ENCODE measurements at regions not wholly inside any gene's neighbourhood (a gene's known extent, or its start where the extent isn't known, plus 50 kb on each side); places are given as distances from the start of the nearest gene placed in this dataset.
A peak's percentile ranks its signal among the peaks of the same experiment; 100 is the strongest.

DNA sequence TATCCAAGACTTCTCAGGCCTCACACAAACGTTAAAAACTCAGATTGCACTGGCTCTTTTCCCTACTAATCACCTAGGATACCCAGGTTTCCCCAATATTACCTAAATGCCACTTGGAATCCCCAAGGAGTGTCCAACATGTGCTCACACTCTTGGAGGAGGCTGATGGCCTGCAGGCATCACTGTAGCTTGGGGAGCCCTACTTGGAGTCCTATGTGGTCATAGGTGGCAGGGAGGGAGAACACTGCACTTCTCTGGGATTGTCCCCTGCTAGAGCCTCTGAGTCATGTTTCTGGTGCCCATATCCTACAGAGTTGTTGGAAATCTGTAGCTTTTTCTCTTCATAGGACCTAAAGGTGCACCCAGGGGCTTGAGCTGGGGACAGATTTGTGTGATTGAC, 433.7 kb downstream of the ARHGEF28 start:
- Mint-ChIP-seq H3K27me3 (peaks cover 6% of the 10 kb centered on the region), H3K4me3 (ENCODE audit: low read depth) (no peak overlapping the region), H3K4me1 (ENCODE audit: low read depth) (no peaks in the 10 kb centered on the region), H3K27ac (no peak overlapping the region), H3K9me3 (ENCODE audit: low read depth) (no peaks in the 10 kb centered on the region), H3K36me3 (ENCODE audit: insufficient read depth) (no peaks in the 10 kb centered on the region)
- no peak for DNase-seq (ENCODE audit: low spot score, unreplicated experiment)
- TF ChIP-seq, protein P1, sequence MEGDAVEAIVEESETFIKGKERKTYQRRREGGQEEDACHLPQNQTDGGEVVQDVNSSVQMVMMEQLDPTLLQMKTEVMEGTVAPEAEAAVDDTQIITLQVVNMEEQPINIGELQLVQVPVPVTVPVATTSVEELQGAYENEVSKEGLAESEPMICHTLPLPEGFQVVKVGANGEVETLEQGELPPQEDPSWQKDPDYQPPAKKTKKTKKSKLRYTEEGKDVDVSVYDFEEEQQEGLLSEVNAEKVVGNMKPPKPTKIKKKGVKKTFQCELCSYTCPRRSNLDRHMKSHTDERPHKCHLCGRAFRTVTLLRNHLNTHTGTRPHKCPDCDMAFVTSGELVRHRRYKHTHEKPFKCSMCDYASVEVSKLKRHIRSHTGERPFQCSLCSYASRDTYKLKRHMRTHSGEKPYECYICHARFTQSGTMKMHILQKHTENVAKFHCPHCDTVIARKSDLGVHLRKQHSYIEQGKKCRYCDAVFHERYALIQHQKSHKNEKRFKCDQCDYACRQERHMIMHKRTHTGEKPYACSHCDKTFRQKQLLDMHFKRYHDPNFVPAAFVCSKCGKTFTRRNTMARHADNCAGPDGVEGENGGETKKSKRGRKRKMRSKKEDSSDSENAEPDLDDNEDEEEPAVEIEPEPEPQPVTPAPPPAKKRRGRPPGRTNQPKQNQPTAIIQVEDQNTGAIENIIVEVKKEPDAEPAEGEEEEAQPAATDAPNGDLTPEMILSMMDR (IDR thresholded peaks at IDR 0.05; ENCODE audit: unreplicated experiment) = no peak

DNA sequence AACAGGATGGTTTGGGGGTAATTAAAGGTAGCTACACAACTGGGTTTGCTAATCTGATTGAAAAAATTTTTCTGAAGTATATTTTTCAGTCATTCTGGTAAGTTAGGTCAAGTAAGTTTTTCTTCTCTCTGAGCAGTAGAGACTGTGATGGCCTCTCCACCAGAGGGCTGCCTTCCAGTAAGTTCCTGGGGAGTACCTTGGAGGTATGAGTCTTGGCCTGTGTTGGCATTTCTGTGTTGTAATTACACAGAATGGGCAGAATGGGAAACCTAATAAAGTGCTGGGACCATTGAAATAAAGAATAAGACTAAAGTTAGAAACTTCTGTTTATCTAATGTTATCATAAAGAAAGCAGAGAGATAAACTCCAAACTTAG, 430.8 kb downstream of the ARHGEF28 start:
- Mint-ChIP-seq H3K27me3 (peaks cover 6% of the 10 kb centered on the region), H3K4me3 (ENCODE audit: low read depth) (no peak overlapping the region), H3K36me3 (ENCODE audit: insufficient read depth) (no peaks in the 10 kb centered on the region), H3K9me3 (ENCODE audit: low read depth) (no peaks in the 10 kb centered on the region), H3K4me1 (ENCODE audit: low read depth) (no peaks in the 10 kb centered on the region), H3K27ac (no peak overlapping the region)
- no peak for DNase-seq (ENCODE audit: low spot score, unreplicated experiment)
- TF ChIP-seq, protein P1 (IDR thresholded peaks at IDR 0.05; ENCODE audit: unreplicated experiment) = peak; percentile 42

DNA sequence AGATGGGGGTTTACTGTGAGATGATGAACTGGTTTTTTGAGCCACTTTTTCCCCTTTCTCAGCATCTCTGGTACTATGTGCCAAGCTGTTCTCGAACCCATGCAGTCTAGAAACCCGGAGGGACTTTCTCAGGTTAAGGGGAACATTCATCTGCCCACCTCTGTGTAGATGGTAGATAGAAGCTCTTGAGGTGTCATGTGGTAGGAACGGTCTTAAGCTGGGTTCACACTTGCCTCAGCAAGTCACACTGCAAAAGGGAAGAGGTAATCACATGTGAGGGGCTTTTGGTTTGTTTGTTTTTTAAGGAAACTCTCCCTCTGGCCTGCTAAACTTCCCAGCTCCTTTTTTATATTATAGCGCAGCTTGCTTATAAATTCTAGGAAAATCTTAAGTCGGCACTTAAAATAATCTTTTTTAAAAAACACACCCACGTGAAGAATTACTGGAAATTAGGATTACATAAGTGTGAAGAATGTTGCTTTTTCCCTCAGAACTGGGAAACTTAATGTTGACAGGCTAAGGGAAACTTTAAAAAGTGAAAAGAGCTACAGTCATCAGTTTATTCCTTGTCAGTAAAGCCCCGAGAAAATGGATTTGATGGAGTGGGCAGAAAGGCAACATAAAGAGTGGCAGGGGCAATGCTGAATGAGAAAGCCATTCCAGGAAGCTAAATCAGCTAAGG, 430.3 kb downstream of the ARHGEF28 start:
- H3K4me1 Mint-ChIP-seq (ENCODE audit: low read depth) = no peaks in the 10 kb centered on the region
- H3K36me3 Mint-ChIP-seq (ENCODE audit: insufficient read depth) = no peaks in the 10 kb centered on the region
- H3K27me3 Mint-ChIP-seq = peaks cover 6% of the 10 kb centered on the region
- no peak overlapping the region for H3K27ac Mint-ChIP-seq
- H3K4me3 Mint-ChIP-seq (ENCODE audit: low read depth) = no peak overlapping the region
- H3K9me3 Mint-ChIP-seq (ENCODE audit: low read depth) = no peaks in the 10 kb centered on the region
- DNase-seq (ENCODE audit: low spot score, unreplicated experiment) = no peak
- TF ChIP-seq, protein P1 (IDR thresholded peaks at IDR 0.05; ENCODE audit: unreplicated experiment) = no peak

DNA sequence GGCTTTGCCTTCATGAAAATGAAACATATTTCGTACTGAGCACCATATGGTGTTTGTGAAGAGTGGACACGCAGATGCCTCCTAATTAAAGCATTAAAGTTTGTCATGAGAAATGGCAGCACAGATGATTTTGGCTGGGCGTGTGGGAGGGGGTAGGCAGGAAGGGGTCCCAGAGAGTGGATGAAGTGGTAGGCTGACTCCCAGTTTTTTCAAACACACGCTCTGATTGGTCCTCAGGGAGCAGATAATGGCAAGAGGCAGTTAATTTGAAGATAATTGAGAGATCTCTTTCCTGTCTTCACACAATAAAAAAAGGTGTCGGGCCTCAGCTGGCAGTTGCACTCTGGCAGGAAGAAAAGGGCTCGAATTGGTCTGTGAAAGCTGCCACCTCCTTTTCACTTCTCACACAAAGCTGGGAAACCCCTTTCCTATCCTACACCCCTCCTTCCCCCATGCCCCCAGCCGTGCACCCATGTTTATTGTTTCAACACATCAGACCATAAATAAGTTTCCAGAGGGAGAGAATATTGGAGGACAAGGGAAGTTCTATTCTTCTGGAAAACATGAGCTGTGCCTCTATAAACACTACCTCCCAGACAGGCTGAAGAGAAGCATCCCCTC, 429.6 kb downstream of the ARHGEF28 start:
- Mint-ChIP-seq H3K9me3 (ENCODE audit: low read depth) (no peaks in the 10 kb centered on the region), H3K27ac (no peak overlapping the region)
- no peak for DNase-seq (ENCODE audit: low spot score, unreplicated experiment)

DNA sequence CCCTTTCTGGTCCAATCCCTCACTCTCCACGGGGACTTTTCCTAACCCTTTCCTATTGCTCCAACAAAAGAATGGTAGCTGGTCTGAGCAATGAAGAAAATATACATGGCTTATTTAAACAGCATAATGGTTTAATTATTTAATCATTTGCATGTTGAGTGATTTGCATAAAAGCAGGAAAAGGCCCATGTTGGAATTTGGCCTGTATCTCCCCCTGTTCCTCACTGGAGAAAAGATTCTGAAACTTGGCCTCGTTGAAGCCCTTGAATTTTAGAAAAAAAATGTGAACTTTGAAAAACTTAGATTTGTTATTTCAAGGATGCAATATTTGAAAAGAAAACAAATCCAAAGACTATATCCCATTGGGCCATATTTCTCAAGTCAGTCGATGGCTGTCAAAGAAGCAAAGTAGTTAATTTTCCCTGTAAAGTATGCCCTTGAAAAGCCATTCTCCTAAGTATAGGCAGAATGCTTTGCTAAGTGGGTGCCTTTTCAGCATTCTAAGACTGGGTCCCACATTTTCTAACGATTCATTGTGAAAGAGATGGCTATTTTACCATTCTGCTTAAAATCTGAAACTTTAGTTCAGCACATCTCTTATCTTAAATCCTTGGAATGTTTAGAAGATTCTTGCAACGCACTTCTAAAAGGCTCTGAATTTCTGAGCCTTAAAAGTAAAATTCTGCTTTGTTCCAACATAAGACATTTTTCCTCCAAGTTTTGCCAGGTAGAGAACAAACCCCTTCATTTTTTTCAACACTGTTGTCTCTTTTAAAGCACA, 428.8 kb downstream of the ARHGEF28 start:
- no peaks in the 10 kb centered on the region for H3K36me3 Mint-ChIP-seq (ENCODE audit: insufficient read depth)
- H3K27me3 Mint-ChIP-seq = peaks cover 6% of the 10 kb centered on the region
- H3K4me1 Mint-ChIP-seq (ENCODE audit: low read depth) = no peaks in the 10 kb centered on the region
- H3K9me3 Mint-ChIP-seq (ENCODE audit: low read depth) = no peaks in the 10 kb centered on the region
- TF ChIP-seq, protein P1 (IDR thresholded peaks at IDR 0.05; ENCODE audit: unreplicated experiment) = no peak
- no peak overlapping the region for H3K4me3 Mint-ChIP-seq (ENCODE audit: low read depth)
- DNase-seq (ENCODE audit: low spot score, unreplicated experiment) = no peak
- no peak overlapping the region for H3K27ac Mint-ChIP-seq

More for the DNA sequence above, 429.6 kb downstream of the ARHGEF28 start:
- H3K36me3 Mint-ChIP-seq (ENCODE audit: insufficient read depth) = no peaks in the 10 kb centered on the region
- TF ChIP-seq, protein P1 (IDR thresholded peaks at IDR 0.05; ENCODE audit: unreplicated experiment) = no peak
- no peak overlapping the region for H3K4me3 Mint-ChIP-seq (ENCODE audit: low read depth)
- peaks cover 6% of the 10 kb centered on the region for H3K27me3 Mint-ChIP-seq
- H3K4me1 Mint-ChIP-seq (ENCODE audit: low read depth) = no peaks in the 10 kb centered on the region
